Upper lobe of left lung (tissue), 4 donors: ENCODE measurements at regions not wholly inside any gene's neighbourhood (a gene's known extent, or its start where the extent isn't known, plus 50 kb on each side); places are given as distances from the start of the nearest gene placed in this dataset.

Experiments
- CTCF ChIP-seq, 6 experiments: fragments of 450-650 bp in 4 of 6; fragments of 200-600 bp in 2 of 6; sonication (generic) in 2 of 6; IDR thresholded peaks; one replicate each; pipeline ENCODE4 v1.5.1; 2016 to 2019; ENCODE audit warnings: antibody characterized with exemption in 6 of 6
- EP300 ChIP-seq, 4 donors: sonication (generic); formaldehyde crosslinking; IDR thresholded peaks; one replicate each; pipeline ENCODE4 v1.5.1; 2017; ENCODE audit warnings: antibody characterized with exemption in 4 of 4, control low read depth in 2 of 4
- POLR2A ChIP-seq, 4 donors: fragments of 450-650 bp; IDR thresholded peaks; one replicate each; pipeline ENCODE4 v1.5.1; 2016 to 2017; ENCODE audit warnings: antibody characterized with exemption in 4 of 4, mild to moderate bottlenecking in 2 of 4

- TF ChIP-seq CTCF (IDR thresholded peaks at IDR 0.05), result no peak
- TF ChIP-seq EP300 (IDR thresholded peaks at IDR 0.05), result no peak
- TF ChIP-seq POLR2A (IDR thresholded peaks at IDR 0.05), result no peak
Observed at GRCh38 chr2:128637481-128638155, 318.9 kb upstream of the HS6ST1 start.
